WTC11 (cell line): ENCODE measurements at regions not wholly inside any gene's neighbourhood (a gene's known extent, or its start where the extent isn't known, plus 50 kb on each side); places are given as distances from the start of the nearest gene placed in this dataset.

Experiments used
- ATAC-seq: fragments of 200-7000 bp; cut with Tn5 transposase; 2 replicates; pipeline ENCODE4 v1.10.0; 2021; ENCODE audit warnings: mild to moderate bottlenecking, moderate library complexity
- CTCF ChIA-PET: fragments of 300-600 bp; sonication (Branson Sonifier 250); formaldehyde crosslinking; loops from one replicate; lab custom pipeline; 2021; ENCODE audit warnings: antibody characterized with exemption; lab: Charles Lee
- POLR2A ChIA-PET: fragments of 350-600 bp; sonication (Branson Sonifier 250); formaldehyde crosslinking; loops from one replicate; lab custom pipeline; 2021; ENCODE audit warnings: antibody characterized with exemption; lab: Charles Lee
- DNase-seq: peaks from one replicate; pipeline ENCODE4 v3.0.0; 2021; ENCODE audit warnings: low spot score
- H3K27ac Mint-ChIP-seq: 2 replicates; pipeline ENCODE4 v1.8.0; 2021; ENCODE audit warnings: mixed read lengths
- H3K27me3 Mint-ChIP-seq: 2 replicates; pipeline ENCODE4 v1.8.0; 2021; ENCODE audit warnings: low read depth, mild to moderate bottlenecking, moderate library complexity, mixed read lengths
- H3K36me3 Mint-ChIP-seq: 2 replicates; pipeline ENCODE4 v1.8.0; 2021; ENCODE audit warnings: mixed read lengths
- H3K4me1 Mint-ChIP-seq: 2 replicates; pipeline ENCODE4 v1.8.0; 2022; ENCODE audit warnings: mixed read lengths
- H3K4me3 Mint-ChIP-seq: 2 replicates; pipeline ENCODE4 v1.8.0; 2021; ENCODE audit warnings: mild to moderate bottlenecking, moderate library complexity, mixed read lengths
- H3K9me3 Mint-ChIP-seq: 2 replicates; pipeline ENCODE4 v1.8.0; 2021; ENCODE audit warnings: mixed read lengths
- ARID4B ChIP-seq: sonication (generic); formaldehyde crosslinking; IDR thresholded peaks from 2 replicates; pipeline ENCODE4 v1.8.0; 2023; ENCODE audit warnings: missing genetic modification reagents, mild to moderate bottlenecking, borderline replicate concordance
- CREM ChIP-seq: sonication (generic); formaldehyde crosslinking; IDR thresholded peaks from 2 replicates; pipeline ENCODE4 v1.8.1; 2022; ENCODE audit warnings: mild to moderate bottlenecking, missing genetic modification reagents, moderate library complexity
- E2F5 ChIP-seq: sonication (generic); formaldehyde crosslinking; IDR thresholded peaks from 2 replicates; pipeline ENCODE4 v1.8.1; 2022; ENCODE audit warnings: mild to moderate bottlenecking, moderate library complexity, missing genetic modification reagents
- EMX1 ChIP-seq: fragments of 250-450 bp; sonication (Bioruptor Pico); IDR thresholded peaks from 2 replicates; pipeline ENCODE4 v1.8.0; 2021; ENCODE audit warnings: mild to moderate bottlenecking
- FOXJ3 ChIP-seq: sonication (generic); formaldehyde crosslinking; IDR thresholded peaks from 2 replicates; pipeline ENCODE4 v1.9.0; 2021; ENCODE audit warnings: missing genetic modification reagents, mild to moderate bottlenecking, borderline replicate concordance
- FOXK1 ChIP-seq: sonication (generic); formaldehyde crosslinking; IDR thresholded peaks from 2 replicates; pipeline ENCODE4 v1.8.0; 2022; ENCODE audit warnings: mild to moderate bottlenecking, moderate library complexity, missing genetic modification reagents
- FOXP1 ChIP-seq: sonication (generic); formaldehyde crosslinking; IDR thresholded peaks from 2 replicates; pipeline ENCODE4 v1.8.0; 2022; ENCODE audit warnings: missing genetic modification reagents, mild to moderate bottlenecking, moderate library complexity, borderline replicate concordance
- FOXP4 ChIP-seq: sonication (generic); formaldehyde crosslinking; IDR thresholded peaks from 2 replicates; pipeline ENCODE4 v1.8.0; 2022; ENCODE audit warnings: mild to moderate bottlenecking, missing genetic modification reagents
- GTF2I ChIP-seq: fragments of 250-450 bp; sonication (Bioruptor Pico); conservative IDR thresholded peaks from 2 replicates; pipeline ENCODE4 v1.4.0; 2021; ENCODE audit warnings: mild to moderate bottlenecking
- HMGA2 ChIP-seq: fragments of 250-450 bp; sonication (Bioruptor Pico); IDR thresholded peaks from 2 replicates; pipeline ENCODE4 v1.4.0; 2021; ENCODE audit warnings: mild to moderate bottlenecking, moderate library complexity
- JUN ChIP-seq: sonication (generic); formaldehyde crosslinking; IDR thresholded peaks from 2 replicates; pipeline ENCODE4 v1.8.0; 2023; ENCODE audit warnings: mild to moderate bottlenecking, missing genetic modification reagents
- MLX ChIP-seq: sonication (generic); formaldehyde crosslinking; IDR thresholded peaks from 2 replicates; pipeline ENCODE4 v1.8.1; 2023; ENCODE audit warnings: mild to moderate bottlenecking, missing genetic modification reagents, moderate library complexity
- MXD4 ChIP-seq: fragments of 250-450 bp; sonication (Bioruptor Pico); IDR thresholded peaks from 2 replicates; pipeline ENCODE4 v1.8.0; 2021; ENCODE audit warnings: mild to moderate bottlenecking, moderate library complexity, borderline replicate concordance
- NFE2L1 ChIP-seq: sonication (generic); formaldehyde crosslinking; IDR thresholded peaks from 2 replicates; pipeline ENCODE4 v1.8.1; 2023; ENCODE audit warnings: missing genetic modification reagents
- NR1H2 ChIP-seq: sonication (generic); formaldehyde crosslinking; IDR thresholded peaks from 2 replicates; pipeline ENCODE4 v1.9.0; 2021; ENCODE audit warnings: mild to moderate bottlenecking, moderate library complexity, missing genetic modification reagents
- OVOL2 ChIP-seq: fragments of 250-450 bp; sonication (Bioruptor Pico); IDR thresholded peaks from 2 replicates; pipeline ENCODE4 v1.9.0; 2021; ENCODE audit warnings: mild to moderate bottlenecking, borderline replicate concordance
- PRDM15 ChIP-seq: sonication (generic); formaldehyde crosslinking; IDR thresholded peaks from 2 replicates; pipeline ENCODE4 v1.8.0; 2022; ENCODE audit warnings: missing genetic modification reagents
- ZMAT4 ChIP-seq: fragments of 250-450 bp; sonication (Bioruptor Pico); IDR thresholded peaks from 2 replicates; pipeline ENCODE4 v1.9.0; 2021; ENCODE audit warnings: mild to moderate bottlenecking

GRCh38 chr6:113329942-113330635, 527.1 kb upstream of the MARCKS start:
- Mint-ChIP-seq H3K4me3 (no peak overlapping the region), H3K27ac (no peak overlapping the region), H3K36me3 (no peaks in the 10 kb centered on the region), H3K9me3 (peaks cover 3% of the 10 kb centered on the region; the same call in 1 of the 2 replicates), H3K4me1 (peaks cover 8% of the 10 kb centered on the region), H3K27me3 (no peaks in the 10 kb centered on the region; the same call in 1 of the 2 replicates)
- DNase-seq (no peak), ATAC-seq (no peak)
- ChIA-PET POLR2A (no interaction called here), CTCF (interaction anchor here (0.5 kb wide), 1 partner anchor 342 kb away, joined by 4 read pairs; no protein-coding TSS in a partner anchor)
- no peak for TF ChIP-seq JUN
- no peak for TF ChIP-seq EMX1 (CRISPR knock-in tag)
- no peak for TF ChIP-seq FOXJ3
- TF ChIP-seq, all 79 proteins: peak for 0

- DNase-seq (no peak), ATAC-seq (no peak)
- no peak for TF ChIP-seq FOXP4
- TF ChIP-seq MLX: no peak
- TF ChIP-seq ZMAT4 (CRISPR knock-in tag): no peak
- no peak for TF ChIP-seq HMGA2 (CRISPR knock-in tag)
- no peak for TF ChIP-seq NR1H2 (CRISPR knock-in tag)
- no peak for TF ChIP-seq CREM (CRISPR knock-in tag)
- no peak for TF ChIP-seq FOXP1
- TF ChIP-seq FOXK1 (CRISPR knock-in tag): no peak
- no peak for TF ChIP-seq PRDM15 (CRISPR knock-in tag)
- no peak for TF ChIP-seq MXD4 (CRISPR knock-in tag)
- no peak for TF ChIP-seq E2F5 (CRISPR knock-in tag)
- TF ChIP-seq NFE2L1 (CRISPR knock-in tag): no peak
- Mint-ChIP-seq H3K36me3 (no peaks in the 10 kb centered on the region), H3K9me3 (peaks cover 6% of the 10 kb centered on the region; the same call in 1 of the 2 replicates), H3K27ac (no peak overlapping the region), H3K27me3 (no peaks in the 10 kb centered on the region; the same call in 1 of the 2 replicates), H3K4me3 (no peak overlapping the region), H3K4me1 (peaks cover 8% of the 10 kb centered on the region)
- POLR2A ChIA-PET: no interaction called here
- CTCF ChIA-PET: no interaction called here
These were observed 526.6 kb upstream of the MARCKS start for GRCh38 chr6:113330636-113330946.

GRCh38 chr6:113331021-113331420, 526.1 kb upstream of the MARCKS start:
- H3K4me3 Mint-ChIP-seq: no peak overlapping the region
- TF ChIP-seq ARID4B (no peak), GTF2I (CRISPR knock-in tag) (no peak), OVOL2 (CRISPR knock-in tag) (no peak)

More at GRCh38 chr6:113331021-113331420, 526.1 kb upstream of the MARCKS start:
- ATAC-seq (no peak), DNase-seq (no peak)
- Mint-ChIP-seq H3K27ac (no peak overlapping the region), H3K36me3 (no peaks in the 10 kb centered on the region), H3K9me3 (peaks cover 6% of the 10 kb centered on the region; the same call in 1 of the 2 replicates), H3K4me1 (peaks cover 8% of the 10 kb centered on the region), H3K27me3 (no peaks in the 10 kb centered on the region)
- ChIA-PET POLR2A (no interaction called here), CTCF (no interaction called here)
